Thoracic aorta (tissue), 2 donors: ENCODE measurements at regions not wholly inside any gene's neighbourhood (a gene's known extent, or its start where the extent isn't known, plus 50 kb on each side); places are given as distances from the start of the nearest gene placed in this dataset.

Experiments used
- ATAC-seq: fragments of 150-250 bp; one replicate; pipeline ENCODE4 v1.8.0; 2017; ENCODE audit warnings: low read depth; ENCODE audit not compliant: insufficient number of reproducible peaks, low FRiP score
- DNase-seq: peaks from one replicate; pipeline ENCODE4 v3.0.0-alpha.2; 2020; ENCODE audit warnings: low spot score
- H3K27ac ChIP-seq, 2 donors: fragments of 200-600 bp; sonication (generic); 1 replicate in 1 of 2; 2 replicates in 1 of 2; pipeline ENCODE4 v1.5.1; 2016; ENCODE audit warnings: mild to moderate bottlenecking in 2 of 2, moderate library complexity in 2 of 2
- H3K27me3 ChIP-seq: fragments of 200-600 bp; sonication (generic); replicated peaks from 2 replicates; pipeline ENCODE4 v1.6.0; 2016; ENCODE audit warnings: mild to moderate bottlenecking; ENCODE audit not compliant: insufficient read depth
- H3K36me3 ChIP-seq: fragments of 200-600 bp; sonication (generic); one replicate; pipeline ENCODE4 v1.5.1; 2016
- H3K4me1 ChIP-seq, 2 donors: fragments of 200-600 bp; sonication (generic); 1 replicate in 1 of 2; 2 replicates in 1 of 2; pipeline versions ENCODE4 v1.5.1 to v1.6.0; 2016; ENCODE audit warnings: low read depth in 2 of 2, mild to moderate bottlenecking in 1 of 2; ENCODE audit not compliant: control insufficient read depth in 1 of 2
- H3K4me3 ChIP-seq: fragments of 200-600 bp; sonication (generic); 2 replicates; pipeline ENCODE4 v1.5.1; 2016; ENCODE audit warnings: mild to moderate bottlenecking
- H3K9me3 ChIP-seq: fragments of 200-600 bp; sonication (generic); 2 replicates; pipeline ENCODE4 v1.5.1; 2016
- CTCF ChIP-seq: fragments of 200-600 bp; sonication (generic); IDR thresholded peaks from one replicate; pipeline ENCODE4 v1.5.1; 2019; ENCODE audit warnings: antibody characterized with exemption

- Histone ChIP-seq H3K4me3 (no peak overlapping the region), H3K27ac (no peak overlapping the region), H3K27me3 (no peaks in the 10 kb centered on the region), H3K36me3 (no peaks in the 10 kb centered on the region), H3K9me3 (no peaks in the 10 kb centered on the region), H3K4me1 (no peaks in the 10 kb centered on the region)
- DNase-seq (no peak), ATAC-seq (no peak)
- TF ChIP-seq CTCF: no peak
Observed at GRCh38 chr6:95328231-95328630, 249.1 kb upstream of the MANEA start.

GRCh38 chr6:95352064-95352795 lies 225.1 kb upstream of the MANEA start:
- H3K27ac ChIP-seq: no peak overlapping the region
- no peaks in the 10 kb centered on the region for H3K36me3 ChIP-seq
- no peak for DNase-seq
- TF ChIP-seq CTCF: no peak
- no peak overlapping the region for H3K4me3 ChIP-seq
- ATAC-seq: no peak
- no peaks in the 10 kb centered on the region for H3K9me3 ChIP-seq
- no peaks in the 10 kb centered on the region for H3K27me3 ChIP-seq
- H3K4me1 ChIP-seq: no peaks in the 10 kb centered on the region

- Histone ChIP-seq H3K4me3 (no peak overlapping the region), H3K9me3 (no peaks in the 10 kb centered on the region), H3K36me3 (no peaks in the 10 kb centered on the region), H3K4me1 (no peaks in the 10 kb centered on the region), H3K27ac (no peak overlapping the region), H3K27me3 (no peaks in the 10 kb centered on the region)
- no peak for ATAC-seq
- TF ChIP-seq CTCF: no peak
- DNase-seq: no peak
Observed at GRCh38 chr6:95354551-95354950, 222.8 kb upstream of the MANEA start.

- H3K36me3 ChIP-seq: no peaks in the 10 kb centered on the region
- H3K4me1 ChIP-seq: no peaks in the 10 kb centered on the region
- no peak overlapping the region for H3K4me3 ChIP-seq
- no peaks in the 10 kb centered on the region for H3K27me3 ChIP-seq
- no peak for ATAC-seq
- H3K9me3 ChIP-seq: no peaks in the 10 kb centered on the region
- TF ChIP-seq CTCF: no peak
- no peak for DNase-seq
- no peak overlapping the region for H3K27ac ChIP-seq
Observed at GRCh38 chr6:95357380-95358020, 219.8 kb upstream of the MANEA start.

GRCh38 chr6:95364016-95364604 lies 213.2 kb upstream of the MANEA start:
- DNase-seq (no peak), ATAC-seq (no peak)

More at GRCh38 chr6:95364016-95364604, 213.2 kb upstream of the MANEA start:
- Histone ChIP-seq H3K27me3 (no peaks in the 10 kb centered on the region), H3K4me1 (no peaks in the 10 kb centered on the region), H3K4me3 (no peak overlapping the region), H3K27ac (no peak overlapping the region), H3K36me3 (no peaks in the 10 kb centered on the region), H3K9me3 (no peaks in the 10 kb centered on the region)
- TF ChIP-seq CTCF: peak; percentile 16
